T-helper 17 cell (primary cell): ENCODE measurements at regions not wholly inside any gene's neighbourhood (a gene's known extent, or its start where the extent isn't known, plus 50 kb on each side); places are given as distances from the start of the nearest gene placed in this dataset.

Experiments used
- ATAC-seq: fragments of 150-1000 bp; cut with Tn5 transposase; 2 replicates; pipeline ENCODE4 v1.10.0; 2021; ENCODE audit warnings: mild to moderate bottlenecking, moderate library complexity
- DNase-seq, 3 donors: peaks; one replicate each; pipeline versions ENCODE4 v3.0.0 to v3.0.0-alpha.2; 2020 to 2021
- H3K9me3 ChIP-seq: one replicate; pipeline ENCODE4 v1.7.0; 2013; ENCODE audit warnings: low read length, mild to moderate bottlenecking; ENCODE audit not compliant: control insufficient read depth, poor library complexity, severe bottlenecking
- H3K27ac Mint-ChIP-seq: one replicate; pipeline ENCODE4 v1.8.0; 2022; ENCODE audit warnings: mild to moderate bottlenecking, moderate library complexity, mixed read lengths
- H3K27me3 Mint-ChIP-seq: one replicate; pipeline ENCODE4 v1.8.0; 2022; ENCODE audit warnings: mixed read lengths
- H3K36me3 Mint-ChIP-seq: one replicate; pipeline ENCODE4 v1.8.0; 2022; ENCODE audit warnings: low read depth, mixed read lengths
- H3K4me1 Mint-ChIP-seq: one replicate; pipeline ENCODE4 v1.8.0; 2022; ENCODE audit warnings: mild to moderate bottlenecking, mixed read lengths
- H3K4me3 Mint-ChIP-seq: one replicate; pipeline ENCODE4 v1.8.0; 2022; ENCODE audit warnings: mild to moderate bottlenecking, moderate library complexity, mixed read lengths

DNA sequence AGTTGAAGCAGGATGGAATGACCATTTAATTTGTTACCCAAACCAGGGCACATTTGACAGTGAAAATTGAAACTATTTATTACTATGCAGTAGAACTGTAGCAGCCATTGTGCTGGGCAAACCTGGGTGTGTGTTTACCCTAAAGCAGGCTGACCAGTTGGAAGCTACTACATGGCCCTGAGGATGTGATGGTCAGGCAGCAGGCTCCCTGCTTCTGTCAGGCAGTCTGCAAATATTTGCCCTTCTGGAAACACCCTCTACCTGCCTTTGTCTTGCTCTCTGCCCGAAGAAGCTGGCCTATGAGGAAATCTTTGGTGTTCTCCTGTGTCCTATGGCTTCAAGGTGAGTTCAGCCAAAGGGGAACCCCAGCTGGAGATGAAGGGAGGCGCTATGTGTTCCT is 600.1 kb upstream of the KIRREL3 start:
- H3K27ac Mint-ChIP-seq: no peak overlapping the region
- H3K4me1 Mint-ChIP-seq: no peaks in the 10 kb centered on the region
- H3K36me3 Mint-ChIP-seq: no peaks in the 10 kb centered on the region
- DNase-seq: no peak
- H3K9me3 ChIP-seq: no peaks in the 10 kb centered on the region
- no peak overlapping the region for H3K4me3 Mint-ChIP-seq
- H3K27me3 Mint-ChIP-seq: no peaks in the 10 kb centered on the region
- ATAC-seq: no peak

- H3K4me3 Mint-ChIP-seq: no peak overlapping the region
- H3K4me1 Mint-ChIP-seq: no peaks in the 10 kb centered on the region
- peaks cover 8% of the 10 kb centered on the region for H3K27me3 Mint-ChIP-seq
Observed at GRCh38 chr11:127598476-127598875, 597.9 kb upstream of the KIRREL3 start.

GRCh38 chr11:127596433-127596832 is 595.9 kb upstream of the KIRREL3 start:
- Mint-ChIP-seq H3K36me3 (no peaks in the 10 kb centered on the region), H3K4me3 (no peak overlapping the region), H3K27me3 (peaks cover 8% of the 10 kb centered on the region), H3K27ac (no peak overlapping the region), H3K4me1 (no peaks in the 10 kb centered on the region)
- ATAC-seq (no peak), DNase-seq (no peak)
- H3K9me3 ChIP-seq: no peaks in the 10 kb centered on the region

More at GRCh38 chr11:127598476-127598875, 597.9 kb upstream of the KIRREL3 start:
- no peak for ATAC-seq
- no peak for DNase-seq
- Mint-ChIP-seq H3K27ac (no peak overlapping the region), H3K36me3 (no peaks in the 10 kb centered on the region)
- H3K9me3 ChIP-seq: no peaks in the 10 kb centered on the region

DNA sequence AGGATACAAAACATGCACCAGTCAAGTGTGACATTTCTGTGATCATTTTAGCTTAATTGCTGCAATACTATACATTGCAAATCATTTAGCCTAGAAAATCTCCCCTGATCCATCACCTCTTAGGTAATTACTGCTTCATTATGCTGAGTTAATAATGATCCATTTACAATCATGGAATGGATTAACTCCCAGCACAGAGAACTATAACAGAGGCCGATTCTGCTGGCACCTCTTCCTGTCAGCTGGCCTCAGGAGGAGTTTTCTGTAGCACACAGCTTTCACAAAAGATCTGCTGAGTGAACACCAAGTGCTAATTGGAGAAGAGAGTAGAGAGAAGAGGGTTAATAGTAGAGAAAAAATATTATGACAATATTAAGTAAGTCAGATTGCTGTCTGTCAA is 591.8 kb upstream of the KIRREL3 start:
- DNase-seq: no peak
- no peaks in the 10 kb centered on the region for H3K4me1 Mint-ChIP-seq
- no peak overlapping the region for H3K27ac Mint-ChIP-seq
- H3K36me3 Mint-ChIP-seq: no peaks in the 10 kb centered on the region
- H3K4me3 Mint-ChIP-seq: no peak overlapping the region
- peaks cover 8% of the 10 kb centered on the region for H3K27me3 Mint-ChIP-seq
- no peaks in the 10 kb centered on the region for H3K9me3 ChIP-seq
- ATAC-seq: no peak

GRCh38 chr11:127590314-127590713 is 589.7 kb upstream of the KIRREL3 start:
- no peak overlapping the region for H3K27ac Mint-ChIP-seq
- H3K4me1 Mint-ChIP-seq: no peaks in the 10 kb centered on the region
- H3K36me3 Mint-ChIP-seq: no peaks in the 10 kb centered on the region
- H3K9me3 ChIP-seq: no peaks in the 10 kb centered on the region
- peaks cover 5% of the 10 kb centered on the region for H3K27me3 Mint-ChIP-seq
- H3K4me3 Mint-ChIP-seq: no peak overlapping the region
- ATAC-seq (no peak), DNase-seq (no peak)

DNA sequence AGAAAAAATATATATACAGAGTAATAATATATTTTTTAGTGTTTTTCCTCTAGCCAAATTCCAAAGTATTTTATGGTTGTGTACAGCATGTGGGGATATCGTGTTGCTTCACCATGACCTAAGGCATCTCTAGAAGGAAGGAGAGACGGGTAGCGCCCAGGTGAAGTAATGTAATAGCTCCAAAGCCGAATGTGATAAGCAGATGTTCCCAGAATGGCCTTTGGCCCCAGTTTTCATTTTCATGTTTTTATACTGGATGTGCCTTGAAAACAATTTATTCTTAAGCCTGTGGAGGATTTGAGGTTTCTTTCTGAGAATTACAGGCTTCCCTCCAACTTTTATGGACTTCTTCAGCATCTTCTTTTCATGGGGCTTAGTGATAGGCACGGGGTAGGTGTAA is 587.9 kb upstream of the KIRREL3 start:
- no peak overlapping the region for H3K27ac Mint-ChIP-seq
- H3K36me3 Mint-ChIP-seq: no peaks in the 10 kb centered on the region
- H3K4me3 Mint-ChIP-seq: no peak overlapping the region
- no peak for ATAC-seq
- no peak for DNase-seq
- no peaks in the 10 kb centered on the region for H3K27me3 Mint-ChIP-seq
- H3K9me3 ChIP-seq: no peaks in the 10 kb centered on the region
- no peaks in the 10 kb centered on the region for H3K4me1 Mint-ChIP-seq

- no peaks in the 10 kb centered on the region for H3K27me3 Mint-ChIP-seq
- DNase-seq (no peak), ATAC-seq (no peak)
- no peaks in the 10 kb centered on the region for H3K36me3 Mint-ChIP-seq
- no peak overlapping the region for H3K4me3 Mint-ChIP-seq
- H3K9me3 ChIP-seq: no peaks in the 10 kb centered on the region
- H3K27ac Mint-ChIP-seq: no peak overlapping the region
- H3K4me1 Mint-ChIP-seq: no peaks in the 10 kb centered on the region
Observed at GRCh38 chr11:127587511-127587910, 586.9 kb upstream of the KIRREL3 start.

- DNase-seq (no peak), ATAC-seq (no peak)
- no peak overlapping the region for H3K4me3 Mint-ChIP-seq
- H3K36me3 Mint-ChIP-seq: no peaks in the 10 kb centered on the region
- no peaks in the 10 kb centered on the region for H3K4me1 Mint-ChIP-seq
- no peak overlapping the region for H3K27ac Mint-ChIP-seq
- H3K9me3 ChIP-seq: no peaks in the 10 kb centered on the region
- H3K27me3 Mint-ChIP-seq: no peaks in the 10 kb centered on the region
Observed at GRCh38 chr11:127576210-127576609, 575.6 kb upstream of the KIRREL3 start.

DNA sequence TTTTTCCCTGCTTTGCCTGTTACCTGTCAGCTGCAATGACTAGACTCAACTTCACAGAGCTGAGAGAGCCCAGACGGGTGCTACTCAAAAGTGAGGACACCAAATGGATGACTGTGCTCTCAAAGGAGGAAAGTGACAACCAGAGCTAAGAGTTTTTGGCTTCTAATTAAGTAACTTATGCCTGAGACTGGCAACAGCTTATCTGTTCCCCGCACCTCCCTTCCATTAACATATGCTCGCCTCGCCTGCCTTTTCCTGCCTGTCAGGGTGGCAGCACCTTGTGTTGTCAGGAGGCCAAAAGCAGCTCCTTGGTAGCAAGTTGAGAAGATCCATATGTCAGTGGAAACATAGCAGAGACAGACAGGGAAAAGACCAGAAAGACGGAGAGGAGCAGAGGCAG is 573.9 kb upstream of the KIRREL3 start:
- no peaks in the 10 kb centered on the region for H3K4me1 Mint-ChIP-seq
- no peak overlapping the region for H3K27ac Mint-ChIP-seq
- H3K9me3 ChIP-seq: no peaks in the 10 kb centered on the region
- no peak overlapping the region for H3K4me3 Mint-ChIP-seq
- DNase-seq (no peak), ATAC-seq (no peak)
- no peaks in the 10 kb centered on the region for H3K27me3 Mint-ChIP-seq
- H3K36me3 Mint-ChIP-seq: no peaks in the 10 kb centered on the region

GRCh38 chr11:127568891-127569290 is 568.3 kb upstream of the KIRREL3 start:
- no peaks in the 10 kb centered on the region for H3K9me3 ChIP-seq
- no peak for DNase-seq
- Mint-ChIP-seq H3K27me3 (no peaks in the 10 kb centered on the region), H3K27ac (no peak overlapping the region), H3K4me3 (no peak overlapping the region), H3K36me3 (no peaks in the 10 kb centered on the region), H3K4me1 (no peaks in the 10 kb centered on the region)
- no peak for ATAC-seq

GRCh38 chr11:127567237-127567932 is 566.8 kb upstream of the KIRREL3 start:
- Mint-ChIP-seq H3K27ac (no peak overlapping the region), H3K36me3 (no peaks in the 10 kb centered on the region), H3K4me1 (no peaks in the 10 kb centered on the region), H3K27me3 (no peaks in the 10 kb centered on the region), H3K4me3 (no peak overlapping the region)
- no peaks in the 10 kb centered on the region for H3K9me3 ChIP-seq
- DNase-seq: no peak
- no peak for ATAC-seq

DNA sequence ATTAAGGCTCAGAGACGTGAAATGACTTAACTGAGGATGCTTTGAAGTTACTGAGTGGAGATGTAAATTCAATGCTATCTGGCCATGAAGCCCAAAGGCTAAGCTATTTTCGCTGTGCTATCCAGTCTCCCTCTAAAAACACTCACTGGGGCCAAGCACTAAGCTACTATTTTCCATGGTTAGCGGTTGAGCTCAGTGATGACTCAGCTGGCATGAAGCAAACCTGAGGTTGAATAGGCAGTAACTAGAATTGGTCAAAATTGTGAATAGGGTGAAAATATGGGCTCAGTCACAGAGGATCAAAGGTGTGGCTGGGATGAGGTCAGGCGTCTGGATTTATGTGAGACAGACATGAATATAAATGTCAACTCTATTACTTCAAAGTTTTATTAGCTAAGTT is 564.2 kb upstream of the KIRREL3 start:
- no peak overlapping the region for H3K27ac Mint-ChIP-seq
- H3K4me3 Mint-ChIP-seq: no peak overlapping the region
- no peaks in the 10 kb centered on the region for H3K36me3 Mint-ChIP-seq

GRCh38 chr11:127559978-127560377 is 559.4 kb upstream of the KIRREL3 start:
- Mint-ChIP-seq H3K4me3 (no peak overlapping the region), H3K27me3 (no peaks in the 10 kb centered on the region), H3K36me3 (no peaks in the 10 kb centered on the region), H3K4me1 (no peaks in the 10 kb centered on the region), H3K27ac (no peak overlapping the region)
- H3K9me3 ChIP-seq: no peaks in the 10 kb centered on the region
- no peak for ATAC-seq
- DNase-seq: no peak

More for the DNA sequence above, 564.2 kb upstream of the KIRREL3 start:
- H3K4me1 Mint-ChIP-seq: no peaks in the 10 kb centered on the region
- no peak for DNase-seq
- ATAC-seq: no peak
- no peaks in the 10 kb centered on the region for H3K9me3 ChIP-seq
- H3K27me3 Mint-ChIP-seq: no peaks in the 10 kb centered on the region

GRCh38 chr11:127552446-127552845 is 551.9 kb upstream of the KIRREL3 start:
- H3K27ac Mint-ChIP-seq: no peak overlapping the region
- no peak for DNase-seq
- no peaks in the 10 kb centered on the region for H3K36me3 Mint-ChIP-seq
- H3K9me3 ChIP-seq: no peaks in the 10 kb centered on the region
- H3K27me3 Mint-ChIP-seq: no peaks in the 10 kb centered on the region
- H3K4me3 Mint-ChIP-seq: no peak overlapping the region
- H3K4me1 Mint-ChIP-seq: no peaks in the 10 kb centered on the region
- no peak for ATAC-seq
